ENCODE measurements at regions not wholly inside any gene's neighbourhood (a gene's known extent, or its start where the extent isn't known, plus 50 kb on each side); places are given as distances from the start of the nearest gene placed in this dataset.
"Not testable (repeated sequence)": the region's sequence is repeated elsewhere in the genome, so short reads cannot be mapped to it uniquely, and the experiment has no call there.

- DNase-seq (ENCODE audit: low read depth) = no peak
Measured at GRCh38 chr22:33167998-33168790, 110.0 kb upstream of the SYN3 start.

GRCh38 chr22:33166206-33166605 is 108.0 kb upstream of the SYN3 start:
- DNase-seq (ENCODE audit: low read depth) = no peak
- TF ChIP-seq CTCF (IDR thresholded peaks at IDR 0.05; ENCODE audit: low read length, missing control alignments) = no peak
- H3K4me3 ChIP-seq (replicated peaks; ENCODE audit: low read depth, low read length) = no peak overlapping the region

More at GRCh38 chr22:33167998-33168790, 110.0 kb upstream of the SYN3 start:
- TF ChIP-seq CTCF (IDR thresholded peaks at IDR 0.05; ENCODE audit: low read length, missing control alignments) = no peak
- no peak overlapping the region for H3K4me3 ChIP-seq (replicated peaks; ENCODE audit: low read depth, low read length)

- no peak for DNase-seq (ENCODE audit: low read depth)
- no peak for TF ChIP-seq CTCF (IDR thresholded peaks at IDR 0.05; ENCODE audit: low read length, missing control alignments)
- no peak overlapping the region for H3K4me3 ChIP-seq (replicated peaks; ENCODE audit: low read depth, low read length)
Measured at GRCh38 chr22:33163815-33164214, 105.6 kb upstream of the SYN3 start.

- no peak for TF ChIP-seq CTCF (IDR thresholded peaks at IDR 0.05; ENCODE audit: low read length, missing control alignments)
- no peak for DNase-seq (ENCODE audit: low read depth)
- no peak overlapping the region for H3K4me3 ChIP-seq (replicated peaks; ENCODE audit: low read depth, low read length)
Measured at GRCh38 chr22:33162196-33162595, 104.0 kb upstream of the SYN3 start.

GRCh38 chr22:33160525-33160924 is 102.3 kb upstream of the SYN3 start:
- no peak for TF ChIP-seq CTCF (IDR thresholded peaks at IDR 0.05; ENCODE audit: low read length, missing control alignments)
- DNase-seq (ENCODE audit: low read depth) = no peak
- H3K4me3 ChIP-seq (replicated peaks; ENCODE audit: low read depth, low read length) = no peak overlapping the region

GRCh38 chr22:33154967-33155366 is 96.8 kb upstream of the SYN3 start:
- DNase-seq (ENCODE audit: low read depth) = not testable (repeated sequence)

GRCh38 chr22:33149611-33150010 is 91.4 kb upstream of the SYN3 start:
- TF ChIP-seq CTCF (IDR thresholded peaks at IDR 0.05; ENCODE audit: low read length, missing control alignments) = no peak
- no peak for DNase-seq (ENCODE audit: low read depth)

More at GRCh38 chr22:33154967-33155366, 96.8 kb upstream of the SYN3 start:
- not testable (repeated sequence) for H3K4me3 ChIP-seq (replicated peaks; ENCODE audit: low read depth, low read length)

More at GRCh38 chr22:33149611-33150010, 91.4 kb upstream of the SYN3 start:
- no peak overlapping the region for H3K4me3 ChIP-seq (replicated peaks; ENCODE audit: low read depth, low read length)

Measured in fibroblast of pulmonary artery (primary cell).